Mucosa of descending colon (tissue), 3 donors: ENCODE measurements at regions not wholly inside any gene's neighbourhood (a gene's known extent, or its start where the extent isn't known, plus 50 kb on each side); places are given as distances from the start of the nearest gene placed in this dataset.

Experiments used
- ATAC-seq: fragments of 200-7000 bp; cut with Tn5 transposase; one replicate; pipeline ENCODE4 v1.9.1; 2020; ENCODE audit warnings: mild to moderate bottlenecking, moderate library complexity
- DNase-seq, 3 donors: peaks; one replicate each; pipeline ENCODE4 v3.0.0-alpha.2; 2020
- H3K36me3 ChIP-seq: fragments of 200-600 bp; one replicate; pipeline ENCODE4 v1.8.0; 2021; ENCODE audit warnings: low read depth, mild to moderate bottlenecking
- H3K4me1 ChIP-seq: fragments of 200-600 bp; one replicate; pipeline ENCODE4 v1.8.0; 2021; ENCODE audit warnings: low read depth, mild to moderate bottlenecking
- H3K4me3 ChIP-seq: fragments of 200-600 bp; one replicate; pipeline ENCODE4 v1.8.0; 2021; ENCODE audit warnings: mild to moderate bottlenecking
- H3K9me3 ChIP-seq: fragments of 200-600 bp; one replicate; pipeline ENCODE4 v1.8.0; 2021; ENCODE audit warnings: mild to moderate bottlenecking
- intact Hi-C, 2 donors: fragments of 100-400 bp; cut with DNase I in 1 of 2; cut with micrococcal nuclease in 1 of 2; formaldehyde crosslinking; loops; one replicate each; pipeline versions ENCODE4 v1.11.0 to v1.11.1; 2022; cut with DNase I, micrococcal nuclease
- TF ChIP-seq, protein P1 (sequence below): fragments of 200-600 bp; IDR thresholded peaks from one replicate; pipeline ENCODE4 v1.8.0; 2022; ENCODE audit warnings: antibody characterized with exemption, mild to moderate bottlenecking
- donor health status: DM: no; HTN: no; CAD: no; lungs with moderate emphysema.
- donor health status: DM: no; HTN: no; CAD: no.
- donor health status: DM: no; HTN: yes; CAD: no.

DNA sequence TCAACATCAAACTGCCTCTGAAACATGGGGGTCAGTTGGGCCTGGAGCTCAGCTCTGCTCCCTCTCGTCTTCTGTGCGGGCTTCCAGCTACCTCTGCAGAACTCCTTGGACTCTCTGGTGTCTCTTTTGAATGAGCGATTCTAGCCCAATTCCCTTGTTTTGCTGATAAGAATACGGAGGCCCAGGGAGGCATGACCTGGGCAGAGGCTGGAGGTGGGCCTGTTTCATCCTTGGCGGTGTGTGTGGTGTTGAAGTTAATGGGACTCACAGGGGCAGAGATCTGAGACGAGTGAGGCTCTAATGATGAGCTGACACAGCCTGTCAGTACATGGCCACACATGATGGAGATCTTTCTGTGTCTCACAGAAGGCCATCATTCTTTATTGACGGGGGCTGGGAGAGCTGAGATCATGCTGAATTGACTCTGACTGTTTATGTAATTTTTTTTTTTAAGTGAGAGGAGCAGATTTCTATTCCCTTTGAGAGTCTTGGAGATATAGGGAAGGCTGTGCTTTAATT is 134.5 kb downstream of the URB2 start:
- Histone ChIP-seq H3K4me3 (no peak overlapping the region), H3K36me3 (no peaks in the 10 kb centered on the region), H3K9me3 (no peaks in the 10 kb centered on the region), H3K4me1 (no peaks in the 10 kb centered on the region)
- no peak for ATAC-seq
- TF ChIP-seq, protein P1, sequence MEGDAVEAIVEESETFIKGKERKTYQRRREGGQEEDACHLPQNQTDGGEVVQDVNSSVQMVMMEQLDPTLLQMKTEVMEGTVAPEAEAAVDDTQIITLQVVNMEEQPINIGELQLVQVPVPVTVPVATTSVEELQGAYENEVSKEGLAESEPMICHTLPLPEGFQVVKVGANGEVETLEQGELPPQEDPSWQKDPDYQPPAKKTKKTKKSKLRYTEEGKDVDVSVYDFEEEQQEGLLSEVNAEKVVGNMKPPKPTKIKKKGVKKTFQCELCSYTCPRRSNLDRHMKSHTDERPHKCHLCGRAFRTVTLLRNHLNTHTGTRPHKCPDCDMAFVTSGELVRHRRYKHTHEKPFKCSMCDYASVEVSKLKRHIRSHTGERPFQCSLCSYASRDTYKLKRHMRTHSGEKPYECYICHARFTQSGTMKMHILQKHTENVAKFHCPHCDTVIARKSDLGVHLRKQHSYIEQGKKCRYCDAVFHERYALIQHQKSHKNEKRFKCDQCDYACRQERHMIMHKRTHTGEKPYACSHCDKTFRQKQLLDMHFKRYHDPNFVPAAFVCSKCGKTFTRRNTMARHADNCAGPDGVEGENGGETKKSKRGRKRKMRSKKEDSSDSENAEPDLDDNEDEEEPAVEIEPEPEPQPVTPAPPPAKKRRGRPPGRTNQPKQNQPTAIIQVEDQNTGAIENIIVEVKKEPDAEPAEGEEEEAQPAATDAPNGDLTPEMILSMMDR = no peak
- intact Hi-C loops = no loop called here
- DNase-seq = no peak

DNA sequence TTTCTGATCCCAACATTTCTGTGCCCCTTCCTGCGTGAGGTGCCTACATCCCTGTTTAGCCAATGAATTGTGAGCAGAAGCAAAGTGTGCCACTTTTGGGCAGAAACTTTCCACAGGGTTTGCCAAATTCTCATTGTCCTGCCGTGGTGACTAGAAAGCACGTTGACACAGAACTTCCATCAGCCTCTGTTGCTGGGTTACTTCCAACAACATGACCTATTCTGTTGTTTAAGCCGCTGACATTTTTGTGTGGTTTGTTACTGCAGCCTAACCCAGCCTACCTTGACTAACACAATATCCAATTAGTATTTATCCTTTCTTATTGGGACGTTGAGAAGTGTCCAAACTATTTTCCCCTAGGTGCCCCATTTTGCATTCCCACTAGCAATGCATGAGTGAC is 136.8 kb downstream of the URB2 start:
- Histone ChIP-seq H3K4me1 (no peaks in the 10 kb centered on the region), H3K9me3 (no peaks in the 10 kb centered on the region), H3K4me3 (no peak overlapping the region), H3K36me3 (no peaks in the 10 kb centered on the region)
- TF ChIP-seq, protein P1 = no peak
- intact Hi-C loops = no loop called here
- ATAC-seq (no peak), DNase-seq (no peak)

DNA sequence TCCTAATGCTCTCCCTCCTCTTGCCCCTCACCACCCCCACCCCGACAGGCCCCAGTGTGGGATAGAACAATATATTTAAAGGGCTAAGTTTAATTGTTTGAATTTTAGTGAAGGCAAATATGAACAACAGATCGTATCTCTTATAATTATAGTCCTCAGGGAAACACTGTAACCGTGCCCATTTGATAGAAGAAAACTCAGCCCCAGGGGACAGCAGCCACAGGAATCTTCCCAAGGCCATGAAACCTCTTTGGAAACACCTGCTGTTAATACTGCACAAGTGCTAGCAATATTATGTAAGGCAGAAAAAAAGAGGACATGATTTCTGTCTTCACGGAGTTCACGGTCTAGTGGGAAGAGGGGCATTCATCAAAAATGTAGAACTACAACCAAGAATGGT is 142.2 kb downstream of the URB2 start:
- DNase-seq = no peak
- Histone ChIP-seq H3K4me3 (no peak overlapping the region), H3K9me3 (no peaks in the 10 kb centered on the region), H3K4me1 (no peaks in the 10 kb centered on the region), H3K36me3 (no peaks in the 10 kb centered on the region)
- intact Hi-C loops = no loop called here
- no peak for ATAC-seq
- TF ChIP-seq, protein P1 = no peak

GRCh38 chr1:229769006-229769405 is 143.0 kb downstream of the URB2 start:
- intact Hi-C loops = no loop called here
- Histone ChIP-seq H3K4me3 (no peak overlapping the region), H3K36me3 (no peaks in the 10 kb centered on the region), H3K4me1 (no peaks in the 10 kb centered on the region), H3K9me3 (no peaks in the 10 kb centered on the region)
- no peak for DNase-seq
- TF ChIP-seq, protein P1 = no peak
- ATAC-seq = no peak

GRCh38 chr1:229769809-229770208 is 143.8 kb downstream of the URB2 start:
- H3K4me1 ChIP-seq = no peaks in the 10 kb centered on the region
- intact Hi-C loops = no loop called here
- no peak for ATAC-seq
- H3K9me3 ChIP-seq = no peaks in the 10 kb centered on the region
- TF ChIP-seq, protein P1 = no peak
- no peaks in the 10 kb centered on the region for H3K36me3 ChIP-seq
- no peak for DNase-seq
- no peak overlapping the region for H3K4me3 ChIP-seq

GRCh38 chr1:229778794-229779193 is 152.7 kb downstream of the URB2 start:
- no peak overlapping the region for H3K4me3 ChIP-seq
- no peaks in the 10 kb centered on the region for H3K9me3 ChIP-seq
- H3K36me3 ChIP-seq = no peaks in the 10 kb centered on the region
- TF ChIP-seq, protein P1 = no peak
- no peaks in the 10 kb centered on the region for H3K4me1 ChIP-seq
- ATAC-seq = no peak
- DNase-seq = no peak
- intact Hi-C loops = no loop called here
